ENCODE measurements at regions not wholly inside any gene's neighbourhood (a gene's known extent, or its start where the extent isn't known, plus 50 kb on each side); places are given as distances from the start of the nearest gene placed in this dataset.

DNA sequence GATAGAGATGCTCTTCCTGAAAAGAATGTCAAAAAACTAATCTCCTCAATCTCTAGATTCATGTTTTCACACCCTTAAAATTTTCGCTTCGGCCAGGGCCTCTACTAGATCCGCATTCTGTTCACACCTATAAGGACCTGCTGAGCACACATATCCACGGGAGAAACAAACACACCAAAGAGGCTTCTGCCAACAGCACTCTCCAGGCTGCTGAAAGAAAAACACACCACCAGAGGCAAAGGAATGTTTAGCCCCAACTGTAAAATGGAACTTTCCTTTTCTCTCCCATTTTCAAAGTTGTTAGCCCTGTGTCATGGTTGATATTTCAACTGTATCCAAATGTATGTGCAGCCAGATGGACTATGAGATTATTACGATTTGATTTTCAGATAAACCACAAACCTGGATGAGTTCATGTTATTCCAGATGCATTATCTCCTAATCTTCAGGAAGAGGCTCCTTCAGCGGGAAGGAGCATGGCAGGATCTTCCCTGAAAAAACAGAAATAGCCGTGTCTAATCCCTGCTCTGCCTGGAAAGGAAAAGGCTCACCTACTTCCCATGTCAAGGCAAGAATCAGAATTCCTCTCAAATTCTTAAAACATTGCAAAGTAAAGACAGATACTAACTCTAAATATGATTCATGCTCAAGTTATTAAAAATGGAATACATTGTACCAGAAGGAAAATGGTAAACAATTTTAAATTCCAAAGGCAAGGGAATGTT, 442.7 kb upstream of the NR2F2 start:
- H3K9me2 ChIP-seq (replicated peaks; ENCODE audit: control insufficient read depth, low read length) = no peaks in the 10 kb centered on the region
- no peaks in the 10 kb centered on the region for H3K79me2 ChIP-seq (ENCODE audit: control insufficient read depth, low read length)
- no peak overlapping the region for H3K4me3 ChIP-seq (ENCODE audit: low read length)
- TF ChIP-seq EZH2phosphoT487 (IDR thresholded peaks at IDR 0.05; ENCODE audit: borderline replicate concordance, low read length) (no peak), CTCF (IDR thresholded peaks at IDR 0.05; ENCODE audit: low read depth, low read length, poor library complexity, severe bottlenecking) (no peak)
- no peaks in the 10 kb centered on the region for H3K36me3 ChIP-seq (ENCODE audit: control insufficient read depth, low read length)
- no peak overlapping the region for H3K27ac ChIP-seq (ENCODE audit: low read depth, low read length)
- H3F3A ChIP-seq (ENCODE audit: control insufficient read depth, insufficient read depth) = no peaks in the 10 kb centered on the region
- H3K4me1 ChIP-seq (ENCODE audit: control insufficient read depth, low read length) = no peaks in the 10 kb centered on the region
- H4K20me1 ChIP-seq (ENCODE audit: control insufficient read depth, insufficient read depth, low read depth, low read length) = no peaks in the 10 kb centered on the region
- no peaks in the 10 kb centered on the region for H3K27me3 ChIP-seq (ENCODE audit: control insufficient read depth, low read length)
- no peak overlapping the region for H3K4me2 ChIP-seq (ENCODE audit: low read length)
- H3K9me3 ChIP-seq (ENCODE audit: control insufficient read depth, insufficient read depth, low read length) = no peaks in the 10 kb centered on the region; the same call in 1 of the 2 replicates

GRCh38 chr15:95888762-95889161, 441.7 kb upstream of the NR2F2 start:
- H3K36me3 ChIP-seq (ENCODE audit: control insufficient read depth, low read length) = no peaks in the 10 kb centered on the region

GRCh38 chr15:95894407-95894956, 436.0 kb upstream of the NR2F2 start:
- H4K20me1 ChIP-seq (ENCODE audit: control insufficient read depth, insufficient read depth, low read depth, low read length) = no peaks in the 10 kb centered on the region
- no peaks in the 10 kb centered on the region for H3F3A ChIP-seq (ENCODE audit: control insufficient read depth, insufficient read depth)
- H3K27ac ChIP-seq (ENCODE audit: low read depth, low read length) = no peak overlapping the region
- no peaks in the 10 kb centered on the region for H3K4me1 ChIP-seq (ENCODE audit: control insufficient read depth, low read length)
- no peaks in the 10 kb centered on the region for H3K9me2 ChIP-seq (replicated peaks; ENCODE audit: control insufficient read depth, low read length)
- H3K4me3 ChIP-seq (ENCODE audit: low read length) = no peak overlapping the region
- H3K79me2 ChIP-seq (ENCODE audit: control insufficient read depth, low read length) = no peaks in the 10 kb centered on the region
- no peaks in the 10 kb centered on the region for H3K9me3 ChIP-seq (ENCODE audit: control insufficient read depth, insufficient read depth, low read length)
- TF ChIP-seq EZH2phosphoT487 (IDR thresholded peaks at IDR 0.05; ENCODE audit: borderline replicate concordance, low read length) (no peak), CTCF (IDR thresholded peaks at IDR 0.05; ENCODE audit: low read depth, low read length, poor library complexity, severe bottlenecking) (no peak)
- H3K4me2 ChIP-seq (ENCODE audit: low read length) = no peak overlapping the region
- H3K27me3 ChIP-seq (ENCODE audit: control insufficient read depth, low read length) = no peaks in the 10 kb centered on the region
- no peaks in the 10 kb centered on the region for H3K36me3 ChIP-seq (ENCODE audit: control insufficient read depth, low read length)

More at GRCh38 chr15:95888762-95889161, 441.7 kb upstream of the NR2F2 start:
- no peaks in the 10 kb centered on the region for H4K20me1 ChIP-seq (ENCODE audit: control insufficient read depth, insufficient read depth, low read depth, low read length)
- H3K27me3 ChIP-seq (ENCODE audit: control insufficient read depth, low read length) = no peaks in the 10 kb centered on the region
- H3K79me2 ChIP-seq (ENCODE audit: control insufficient read depth, low read length) = no peaks in the 10 kb centered on the region
- no peaks in the 10 kb centered on the region; the same call in 1 of the 2 replicates for H3K9me3 ChIP-seq (ENCODE audit: control insufficient read depth, insufficient read depth, low read length)
- TF ChIP-seq CTCF (IDR thresholded peaks at IDR 0.05; ENCODE audit: low read depth, low read length, poor library complexity, severe bottlenecking) (no peak), EZH2phosphoT487 (IDR thresholded peaks at IDR 0.05; ENCODE audit: borderline replicate concordance, low read length) (no peak)
- no peaks in the 10 kb centered on the region for H3F3A ChIP-seq (ENCODE audit: control insufficient read depth, insufficient read depth)
- no peak overlapping the region for H3K27ac ChIP-seq (ENCODE audit: low read depth, low read length)
- H3K4me2 ChIP-seq (ENCODE audit: low read length) = no peak overlapping the region
- no peaks in the 10 kb centered on the region for H3K4me1 ChIP-seq (ENCODE audit: control insufficient read depth, low read length)
- H3K4me3 ChIP-seq (ENCODE audit: low read length) = no peak overlapping the region
- no peaks in the 10 kb centered on the region for H3K9me2 ChIP-seq (replicated peaks; ENCODE audit: control insufficient read depth, low read length)

Data from DOHH2 (cell line).